Mesendoderm (in vitro differentiated cells): ENCODE measurements at regions not wholly inside any gene's neighbourhood (a gene's known extent, or its start where the extent isn't known, plus 50 kb on each side); places are given as distances from the start of the nearest gene placed in this dataset.

Experiments used
- DNase-seq: peaks from one replicate; pipeline ENCODE4 v3.0.0; 2013
- H2AK5ac ChIP-seq: 2 replicates; pipeline ENCODE4 v1.6.1; 2013; ENCODE audit warnings: low read length, inconsistent platforms
- H2BK120ac ChIP-seq: 2 replicates; pipeline ENCODE4 v1.6.1; 2013; ENCODE audit warnings: low read depth, mild to moderate bottlenecking, low read length, moderate library complexity, mixed read lengths
- H2BK15ac ChIP-seq: replicated peaks from 2 replicates; pipeline ENCODE4 v1.6.1; 2013; ENCODE audit warnings: low read depth, mild to moderate bottlenecking, moderate library complexity
- H2BK5ac ChIP-seq: 2 replicates; pipeline ENCODE4 v1.6.1; 2013; ENCODE audit warnings: low read length, inconsistent platforms
- H3K18ac ChIP-seq: 2 replicates; pipeline ENCODE4 v1.6.1; 2013; ENCODE audit warnings: mild to moderate bottlenecking, low read length, mixed read lengths
- H3K23ac ChIP-seq: one replicate; pipeline ENCODE4 v1.6.1; 2013; ENCODE audit warnings: low read length
- H3K27ac ChIP-seq: 2 replicates; pipeline ENCODE4 v1.5.1; 2013; ENCODE audit warnings: low read depth, mild to moderate bottlenecking, inconsistent platforms, low read length, moderate library complexity
- H3K27me3 ChIP-seq: 2 replicates; pipeline ENCODE4 v1.6.1; 2013; ENCODE audit warnings: low read length, control low read depth, mild to moderate bottlenecking, inconsistent platforms; ENCODE audit not compliant: insufficient read depth, poor library complexity
- H3K36me3 ChIP-seq: 2 replicates; pipeline ENCODE4 v1.6.1; 2013; ENCODE audit warnings: low read length, inconsistent platforms; ENCODE audit not compliant: control insufficient read depth, insufficient read depth
- H3K4ac ChIP-seq: one replicate; pipeline ENCODE4 v1.6.1; 2013; ENCODE audit warnings: low read depth, mild to moderate bottlenecking, low read length, moderate library complexity
- H3K4me1 ChIP-seq: 2 replicates; pipeline ENCODE4 v1.6.1; 2013; ENCODE audit warnings: low read depth, low read length, inconsistent platforms; ENCODE audit not compliant: control insufficient read depth
- H3K4me2 ChIP-seq: 2 replicates; pipeline ENCODE4 v1.6.1; 2013; ENCODE audit warnings: low read length
- H3K4me3 ChIP-seq: 2 replicates; pipeline ENCODE4 v1.5.1; 2013; ENCODE audit warnings: mild to moderate bottlenecking, low read length
- H3K56ac ChIP-seq: one replicate; pipeline ENCODE4 v1.6.1; 2013; ENCODE audit warnings: low read length
- H3K79me1 ChIP-seq: 2 replicates; pipeline ENCODE4 v1.6.1; 2013; ENCODE audit warnings: low read length, inconsistent platforms
- H3K79me2 ChIP-seq: 2 replicates; pipeline ENCODE4 v1.6.1; 2013; ENCODE audit warnings: mild to moderate bottlenecking, low read length; ENCODE audit not compliant: control insufficient read depth, insufficient read depth
- H3K9ac ChIP-seq: 2 replicates; pipeline ENCODE4 v1.6.1; 2013; ENCODE audit warnings: low read length, inconsistent platforms
- H4K5ac ChIP-seq: one replicate; pipeline ENCODE4 v1.6.1; 2013; ENCODE audit warnings: low read length
- H4K8ac ChIP-seq: one replicate; pipeline ENCODE4 v1.6.1; 2013; ENCODE audit warnings: low read depth, mild to moderate bottlenecking, control low read depth, low read length, moderate library complexity
- WGBS: extraction: QIAGEN DNeasy Blood & Tissue Kit; methylation state at CpG from one replicate; pipeline ENCODE4 v1.1.7; 2013; ENCODE audit warnings: low lambda C conversion rate, missing lambda C conversion rate; ENCODE audit not compliant: insufficient coverage; ENCODE audit errors: extremely low coverage; 5-methylcytosine and 5-hydroxymethylcytosine counted together

DNA sequence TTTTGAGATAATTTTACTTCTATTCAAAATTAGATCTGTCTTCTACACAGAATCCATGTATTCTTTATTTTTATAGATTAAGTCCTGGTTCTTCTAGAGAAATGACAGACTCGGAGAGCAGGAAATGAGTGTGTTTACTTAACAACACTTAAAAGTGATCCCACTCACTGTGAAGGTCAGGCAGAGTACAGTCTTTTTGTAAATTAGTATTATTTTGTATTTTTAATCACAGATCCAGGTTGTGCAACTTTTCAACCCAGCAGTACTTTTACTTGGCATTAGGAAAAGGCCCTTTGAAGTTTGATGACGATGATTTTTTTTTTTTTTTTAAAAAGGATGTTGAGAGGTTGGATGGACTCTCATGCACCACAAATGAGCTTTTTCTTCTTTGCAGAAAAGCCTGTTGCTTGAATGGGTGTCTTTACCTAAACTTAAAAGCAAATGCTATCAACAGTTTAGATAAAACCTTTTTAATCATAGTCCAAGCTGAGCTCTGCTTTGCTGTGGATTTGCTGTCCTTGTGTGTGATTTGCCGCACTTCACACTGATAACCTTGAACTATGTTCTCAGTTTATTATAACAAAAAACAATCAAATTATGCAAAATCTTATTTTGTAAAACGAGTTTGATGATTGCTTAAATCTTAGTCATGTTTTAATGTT, 114.1 kb downstream of the MXRA5 start:
- Histone ChIP-seq H2BK120ac (no peak overlapping the region), H3K9ac (no peak overlapping the region), H3K23ac (no peak overlapping the region), H3K36me3 (no peaks in the 10 kb centered on the region), H3K56ac (no peak overlapping the region), H3K27ac (no peak overlapping the region), H3K4ac (no peak overlapping the region), H2BK15ac (no peak overlapping the region), H3K4me3 (no peak overlapping the region), H4K8ac (no peak overlapping the region), H3K4me1 (no peaks in the 10 kb centered on the region), H3K4me2 (no peak overlapping the region), H3K79me2 (no peaks in the 10 kb centered on the region), H3K18ac (no peak overlapping the region), H4K5ac (no peak overlapping the region), H3K27me3 (no peaks in the 10 kb centered on the region), H2AK5ac (no peak overlapping the region), H2BK5ac (no peak overlapping the region), H3K79me1 (no peaks in the 10 kb centered on the region)
- DNase-seq: no peak
- no CpG with 5 or more reads among the region's 4 CpGs for whole genome bisulfite sequencing

DNA sequence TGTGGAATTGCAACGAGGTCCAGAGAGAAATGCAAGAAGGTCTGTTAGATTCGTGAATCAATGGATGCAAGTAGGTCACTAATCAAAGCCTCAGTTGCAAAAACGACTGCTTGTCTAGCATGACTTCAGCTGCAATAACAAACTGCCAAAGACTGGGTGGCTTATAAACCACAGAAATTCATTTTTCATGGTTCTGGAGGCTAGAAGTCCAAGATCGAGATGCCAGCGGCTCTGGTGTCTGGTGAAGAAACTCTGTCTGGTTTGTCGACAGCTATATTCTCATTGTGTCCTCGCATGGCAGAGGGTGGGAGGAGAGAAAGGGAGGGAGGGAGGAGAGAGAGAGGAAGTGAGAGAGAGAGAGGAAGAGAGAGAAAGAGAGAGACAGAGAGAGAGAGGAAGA, 114.7 kb downstream of the MXRA5 start:
- H3K4me2 ChIP-seq: no peak overlapping the region
- H2AK5ac ChIP-seq: no peak overlapping the region
- H3K4ac ChIP-seq: peak overlapping the region; percentile 16
- no peak for DNase-seq
- H3K4me3 ChIP-seq: no peak overlapping the region
- no peak overlapping the region for H4K8ac ChIP-seq
- H3K23ac ChIP-seq: no peak overlapping the region
- WGBS: no CpG with 5 or more reads among the region's 7 CpGs
- H2BK120ac ChIP-seq: no peak overlapping the region
- no peak overlapping the region for H4K5ac ChIP-seq
- H3K36me3 ChIP-seq: no peaks in the 10 kb centered on the region
- H3K79me2 ChIP-seq: no peaks in the 10 kb centered on the region
- peak overlapping the region; percentile 25 for H3K56ac ChIP-seq
- H3K27ac ChIP-seq: no peak overlapping the region
- no peak overlapping the region for H3K9ac ChIP-seq
- H3K27me3 ChIP-seq: no peaks in the 10 kb centered on the region
- H3K18ac ChIP-seq: no peak overlapping the region
- no peaks in the 10 kb centered on the region for H3K79me1 ChIP-seq
- H2BK5ac ChIP-seq: no peak overlapping the region
- H3K4me1 ChIP-seq: no peaks in the 10 kb centered on the region
- no peak overlapping the region for H2BK15ac ChIP-seq

DNA sequence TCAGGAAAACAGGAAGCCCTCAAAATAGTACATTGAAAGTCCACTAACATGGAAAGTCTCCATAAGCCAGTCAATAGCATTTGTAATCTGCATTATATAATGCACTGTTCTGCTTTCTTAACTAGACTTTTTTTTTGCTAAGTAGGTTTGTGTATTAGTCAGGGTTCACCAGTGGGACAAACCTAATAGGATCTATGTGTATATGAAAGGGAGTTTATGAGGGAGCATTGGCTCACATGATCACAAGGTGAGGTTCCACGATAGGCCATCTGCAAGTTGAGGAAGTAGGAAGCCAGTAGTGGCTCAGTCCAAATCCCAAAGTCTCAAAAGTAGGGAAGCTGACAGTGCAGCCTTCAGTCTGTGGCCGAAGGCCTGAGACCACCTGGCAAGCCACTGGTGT, 116.0 kb downstream of the MXRA5 start:
- H2BK120ac ChIP-seq: no peak overlapping the region
- H2BK15ac ChIP-seq: no peak overlapping the region
- no peak overlapping the region for H3K4me3 ChIP-seq
- H2AK5ac ChIP-seq: no peak overlapping the region
- H3K4ac ChIP-seq: no peak overlapping the region
- no peak overlapping the region for H4K8ac ChIP-seq
- no peaks in the 10 kb centered on the region for H3K79me2 ChIP-seq
- no peak overlapping the region for H3K23ac ChIP-seq
- no peak overlapping the region for H3K4me2 ChIP-seq
- no peaks in the 10 kb centered on the region for H3K4me1 ChIP-seq
- H4K5ac ChIP-seq: no peak overlapping the region
- no peak overlapping the region for H2BK5ac ChIP-seq
- no peak for DNase-seq
- H3K27ac ChIP-seq: no peak overlapping the region
- no CpG with 5 or more reads among the region's 2 CpGs for WGBS
- no peak overlapping the region for H3K56ac ChIP-seq
- no peaks in the 10 kb centered on the region for H3K79me1 ChIP-seq
- H3K36me3 ChIP-seq: no peaks in the 10 kb centered on the region
- no peaks in the 10 kb centered on the region for H3K27me3 ChIP-seq
- no peak overlapping the region for H3K9ac ChIP-seq
- no peak overlapping the region for H3K18ac ChIP-seq

DNA sequence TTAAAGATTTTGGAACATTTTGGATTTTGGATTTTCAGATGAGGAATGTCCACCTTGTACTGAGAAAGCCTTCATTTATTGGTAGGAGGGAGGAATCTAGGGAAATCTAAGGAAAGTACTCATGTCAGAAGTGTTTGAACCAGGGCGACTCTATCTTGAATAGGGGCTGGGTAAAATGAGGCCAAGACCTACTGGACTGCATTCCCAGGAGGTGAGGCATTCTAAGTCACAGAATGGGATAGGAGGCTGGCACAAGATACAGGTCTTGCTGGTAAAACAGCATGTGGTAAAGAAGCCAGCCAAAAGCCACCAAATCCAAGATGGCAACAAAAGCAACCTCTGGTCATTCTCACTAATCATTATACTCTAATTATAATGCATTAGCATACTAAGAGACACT, 118.9 kb downstream of the MXRA5 start:
- Histone ChIP-seq H3K4me2 (no peak overlapping the region), H3K36me3 (no peaks in the 10 kb centered on the region), H3K27me3 (no peaks in the 10 kb centered on the region), H4K5ac (no peak overlapping the region), H3K9ac (no peak overlapping the region), H3K79me2 (no peaks in the 10 kb centered on the region), H3K79me1 (no peaks in the 10 kb centered on the region), H3K56ac (no peak overlapping the region), H3K4ac (no peak overlapping the region), H3K4me1 (no peaks in the 10 kb centered on the region), H2BK120ac (no peak overlapping the region), H3K23ac (no peak overlapping the region), H3K27ac (no peak overlapping the region), H2BK5ac (no peak overlapping the region), H2AK5ac (no peak overlapping the region), H2BK15ac (no peak overlapping the region), H3K4me3 (no peak overlapping the region), H3K18ac (no peak overlapping the region), H4K8ac (no peak overlapping the region)
- DNase-seq: peak; percentile 2
- no CpG with 5 or more reads among the region's 1 CpG for WGBS

DNA sequence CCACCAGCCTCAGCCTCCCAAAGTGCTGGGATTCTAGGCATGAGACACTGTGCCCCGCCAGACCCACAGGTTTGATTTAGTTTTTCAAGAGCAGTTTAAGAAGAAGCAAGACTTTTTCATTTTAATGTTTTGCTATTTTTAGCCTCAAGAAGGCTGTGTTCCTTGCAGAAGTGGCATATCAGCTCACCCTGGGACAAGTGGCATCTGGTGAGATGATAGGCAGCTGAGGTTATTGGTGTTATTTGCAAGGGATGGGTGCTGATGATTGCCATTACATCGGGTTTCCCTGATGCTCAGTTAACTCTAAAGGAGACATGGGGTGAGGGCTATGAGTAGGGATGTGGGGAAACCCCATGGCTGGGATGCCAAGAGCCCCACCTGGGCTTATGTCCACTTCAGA, 120.4 kb downstream of the MXRA5 start:
- no peak overlapping the region for H4K5ac ChIP-seq
- H2BK15ac ChIP-seq: no peak overlapping the region
- no peak overlapping the region for H3K4me2 ChIP-seq
- no CpG with 5 or more reads among the region's 2 CpGs for WGBS
- H3K27ac ChIP-seq: no peak overlapping the region
- no peak overlapping the region for H2AK5ac ChIP-seq
- no peak overlapping the region for H2BK5ac ChIP-seq
- no peak overlapping the region for H3K23ac ChIP-seq
- no peaks in the 10 kb centered on the region for H3K4me1 ChIP-seq
- H3K9ac ChIP-seq: no peak overlapping the region
- DNase-seq: no peak
- no peak overlapping the region for H3K4ac ChIP-seq
- no peaks in the 10 kb centered on the region for H3K27me3 ChIP-seq
- H3K36me3 ChIP-seq: no peaks in the 10 kb centered on the region
- no peak overlapping the region for H3K18ac ChIP-seq
- no peaks in the 10 kb centered on the region for H3K79me2 ChIP-seq
- H2BK120ac ChIP-seq: no peak overlapping the region
- no peak overlapping the region for H3K56ac ChIP-seq
- H4K8ac ChIP-seq: no peak overlapping the region
- no peaks in the 10 kb centered on the region for H3K79me1 ChIP-seq
- H3K4me3 ChIP-seq: no peak overlapping the region

DNA sequence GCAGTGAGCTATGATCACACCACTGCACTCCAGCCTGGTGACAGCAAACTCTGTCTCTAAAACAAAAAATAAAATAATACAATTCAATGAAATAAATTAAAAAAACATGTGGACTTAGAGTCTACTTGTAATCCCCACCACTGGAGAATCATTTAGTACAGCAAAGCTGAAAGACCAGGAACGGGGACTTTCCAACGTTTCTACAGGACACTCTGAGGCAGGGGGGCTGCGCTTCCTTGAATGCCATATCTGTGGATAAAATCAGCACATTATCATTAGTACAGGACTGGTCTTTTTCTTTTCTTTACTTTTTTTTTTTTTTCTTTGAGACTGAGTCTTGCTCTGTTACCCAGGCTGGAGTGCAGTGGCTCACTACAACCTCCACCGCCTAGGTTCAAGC, 124.8 kb downstream of the MXRA5 start:
- no CpG with 5 or more reads among the region's 4 CpGs for WGBS

More for the DNA sequence above, 124.8 kb downstream of the MXRA5 start:
- Histone ChIP-seq H4K5ac (no peak overlapping the region), H4K8ac (no peak overlapping the region), H2BK15ac (no peak overlapping the region), H3K36me3 (no peaks in the 10 kb centered on the region), H3K4ac (no peak overlapping the region), H3K27ac (no peak overlapping the region), H3K4me2 (no peak overlapping the region), H3K4me1 (no peaks in the 10 kb centered on the region), H3K56ac (no peak overlapping the region), H3K4me3 (no peak overlapping the region), H3K9ac (no peak overlapping the region), H2AK5ac (no peak overlapping the region), H2BK120ac (no peak overlapping the region), H3K27me3 (no peaks in the 10 kb centered on the region), H2BK5ac (no peak overlapping the region), H3K18ac (no peak overlapping the region), H3K79me1 (no peaks in the 10 kb centered on the region), H3K79me2 (no peaks in the 10 kb centered on the region), H3K23ac (no peak overlapping the region)
- DNase-seq: no peak
